K562 (cell line): ENCODE measurements at regions not wholly inside any gene's neighbourhood (a gene's known extent, or its start where the extent isn't known, plus 50 kb on each side); places are given as distances from the start of the nearest gene placed in this dataset.

Experiments
- BMI1 ChIP-seq: fragments of 150-350 bp; IDR thresholded peaks from 2 replicates; pipeline ENCODE4 v1.6.1; 2014; ENCODE audit warnings: low read length
- CTBP1 ChIP-seq: fragments of 450-650 bp; IDR thresholded peaks from 2 replicates; pipeline ENCODE4 v1.6.1; 2016; ENCODE audit warnings: borderline replicate concordance
- GABPA ChIP-seq: fragments of 200-800 bp; sonication (Bioruptor generic); conservative IDR thresholded peaks from 2 replicates; pipeline ENCODE4 v1.6.1; 2016; ENCODE audit warnings: low read depth, missing genetic modification characterization, missing compliant biosample characterization
- KLF1 ChIP-seq: fragments of 450-650 bp; IDR thresholded peaks from 2 replicates; pipeline ENCODE4 v1.6.1; 2016; ENCODE audit warnings: missing genetic modification characterization, missing compliant biosample characterization
- NR4A1 ChIP-seq, 2 experiments: fragments of 250-450 bp in 1 of 2; fragments of 450-650 bp in 1 of 2; sonication (Bioruptor Pico) in 1 of 2; IDR thresholded peaks; 2 replicates each; pipeline versions ENCODE4 v1.4.0 to v1.6.1; 2016 to 2020; ENCODE audit warnings: mild to moderate bottlenecking in 2 of 2, missing compliant biosample characterization in 1 of 2, missing genetic modification characterization in 1 of 2, moderate library complexity in 1 of 2
- NRF1 ChIP-seq, 2 experiments: fragments of 450-650 bp; IDR thresholded peaks in 1 of 2; conservative IDR thresholded peaks in 1 of 2; 2 replicates each; pipeline ENCODE4 v1.6.1; 2014; ENCODE audit warnings: mild to moderate bottlenecking in 2 of 2
- PML ChIP-seq: IDR thresholded peaks from 2 replicates; pipeline ENCODE4 v1.6.1; 2012; ENCODE audit warnings: low read length, inconsistent platforms
- POLR2A ChIP-seq: fragments of 450-650 bp; conservative IDR thresholded peaks from 2 replicates; pipeline ENCODE4 v1.6.1; 2016
- SP1 ChIP-seq: sonication (generic); formaldehyde crosslinking; IDR thresholded peaks from 2 replicates; pipeline ENCODE4 v1.8.1; 2022; ENCODE audit warnings: mild to moderate bottlenecking, missing genetic modification reagents
- ZKSCAN1 ChIP-seq: fragments of 150-350 bp; IDR thresholded peaks from 2 replicates; pipeline ENCODE4 v1.6.1; 2016; ENCODE audit warnings: low read depth, low read length
- ZKSCAN8 ChIP-seq: fragments of 200-800 bp; sonication (Bioruptor generic); IDR thresholded peaks from 2 replicates; pipeline ENCODE4 v1.6.1; 2016; ENCODE audit warnings: missing genetic modification characterization, missing compliant biosample characterization
- ZNF507 ChIP-seq: conservative IDR thresholded peaks from 2 replicates; pipeline ENCODE4 v1.6.1; 2017; ENCODE audit warnings: missing genetic modification characterization, missing compliant biosample characterization
- TF ChIP-seq, protein P1 (sequence below): conservative IDR thresholded peaks from 2 replicates; pipeline ENCODE4 v1.6.1; 2011; ENCODE audit warnings: low read depth, mild to moderate bottlenecking, low read length; ENCODE audit not compliant: control insufficient read depth
- TF ChIP-seq, protein P2 (sequence below): fragments of 250-450 bp; sonication (Bioruptor Pico); IDR thresholded peaks from 2 replicates; pipeline ENCODE4 v1.5.1; 2021; ENCODE audit warnings: mild to moderate bottlenecking
- TF ChIP-seq, protein P3 (sequence below): sonication (generic); formaldehyde crosslinking; IDR thresholded peaks from 2 replicates; pipeline ENCODE4 v1.8.1; 2022; ENCODE audit warnings: missing genetic modification reagents
- TF ChIP-seq, protein P4 (sequence below), 2 experiments: fragments of 450-650 bp; formaldehyde crosslinking in 1 of 2; IDR thresholded peaks; 2 replicates each; pipeline versions ENCODE4 v1.4.0 to v1.6.1; 2014 to 2020; ENCODE audit warnings: mild to moderate bottlenecking in 2 of 2, borderline replicate concordance in 1 of 2, low read depth in 1 of 2

DNA sequence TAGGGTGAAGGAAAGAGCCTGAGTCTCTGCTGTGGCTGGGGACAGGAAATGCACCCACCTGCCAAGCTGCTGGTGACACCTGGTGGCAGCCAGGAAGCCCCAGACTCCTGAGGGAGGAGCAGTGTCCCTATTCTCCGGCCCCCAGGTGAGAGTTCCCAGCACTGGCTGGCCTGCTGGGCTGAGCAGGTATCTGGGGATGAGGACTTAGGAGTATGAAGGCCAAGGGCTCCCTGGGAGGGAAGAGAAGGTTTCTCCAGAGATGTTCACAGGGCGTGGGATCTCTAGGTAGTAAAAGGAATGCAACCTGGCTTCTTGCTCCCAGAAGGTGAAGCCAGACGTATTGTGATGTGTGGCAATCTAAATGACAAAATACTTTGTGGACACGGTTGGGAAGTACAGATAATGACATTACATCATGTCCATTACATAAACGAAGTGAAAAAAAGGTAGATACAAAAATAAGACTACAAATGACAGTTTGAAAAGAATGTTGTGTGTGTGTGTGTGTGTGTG, 75.8 kb upstream of the SLC1A4 start (continued):
- TF ChIP-seq, protein P1, sequence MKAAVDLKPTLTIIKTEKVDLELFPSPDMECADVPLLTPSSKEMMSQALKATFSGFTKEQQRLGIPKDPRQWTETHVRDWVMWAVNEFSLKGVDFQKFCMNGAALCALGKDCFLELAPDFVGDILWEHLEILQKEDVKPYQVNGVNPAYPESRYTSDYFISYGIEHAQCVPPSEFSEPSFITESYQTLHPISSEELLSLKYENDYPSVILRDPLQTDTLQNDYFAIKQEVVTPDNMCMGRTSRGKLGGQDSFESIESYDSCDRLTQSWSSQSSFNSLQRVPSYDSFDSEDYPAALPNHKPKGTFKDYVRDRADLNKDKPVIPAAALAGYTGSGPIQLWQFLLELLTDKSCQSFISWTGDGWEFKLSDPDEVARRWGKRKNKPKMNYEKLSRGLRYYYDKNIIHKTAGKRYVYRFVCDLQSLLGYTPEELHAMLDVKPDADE: no peak
- TF ChIP-seq GABPA (tag) (no peak), SP1 (CRISPR knock-in tag) (no peak), POLR2A (no peak), BMI1 (no peak), ZKSCAN8 (no peak), PML (no peak), ZNF507 (no peak), KLF1 (tag) (no peak), NR4A1 (CRISPR knock-in tag; IDR thresholded peaks at IDR 0.05) (no peak), NR4A1 (tag; IDR thresholded peaks at IDR 0.05) (no peak), ZKSCAN1 (no peak), CTBP1 (peak; percentile 16; the same call in 1 of the 2 replicates), NRF1 (conservative IDR thresholded peaks at IDR 0.05 in 1 of 2, IDR thresholded peaks at IDR 0.05 in 1 of 2) (no peak)
- TF ChIP-seq, protein P2, sequence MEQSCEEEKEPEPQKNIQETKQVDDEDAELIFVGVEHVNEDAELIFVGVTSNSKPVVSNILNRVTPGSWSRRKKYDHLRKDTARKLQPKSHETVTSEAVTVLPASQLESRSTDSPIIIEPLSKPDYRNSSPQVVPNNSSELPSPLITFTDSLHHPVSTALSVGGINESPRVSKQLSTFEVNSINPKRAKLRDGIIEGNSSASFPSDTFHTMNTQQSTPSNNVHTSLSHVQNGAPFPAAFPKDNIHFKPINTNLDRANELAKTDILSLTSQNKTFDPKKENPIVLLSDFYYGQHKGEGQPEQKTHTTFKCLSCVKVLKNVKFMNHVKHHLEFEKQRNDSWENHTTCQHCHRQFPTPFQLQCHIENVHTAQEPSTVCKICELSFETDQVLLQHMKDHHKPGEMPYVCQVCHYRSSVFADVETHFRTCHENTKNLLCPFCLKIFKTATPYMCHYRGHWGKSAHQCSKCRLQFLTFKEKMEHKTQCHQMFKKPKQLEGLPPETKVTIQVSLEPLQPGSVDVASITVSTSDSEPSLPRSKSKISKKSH: no peak
- TF ChIP-seq, protein P3, sequence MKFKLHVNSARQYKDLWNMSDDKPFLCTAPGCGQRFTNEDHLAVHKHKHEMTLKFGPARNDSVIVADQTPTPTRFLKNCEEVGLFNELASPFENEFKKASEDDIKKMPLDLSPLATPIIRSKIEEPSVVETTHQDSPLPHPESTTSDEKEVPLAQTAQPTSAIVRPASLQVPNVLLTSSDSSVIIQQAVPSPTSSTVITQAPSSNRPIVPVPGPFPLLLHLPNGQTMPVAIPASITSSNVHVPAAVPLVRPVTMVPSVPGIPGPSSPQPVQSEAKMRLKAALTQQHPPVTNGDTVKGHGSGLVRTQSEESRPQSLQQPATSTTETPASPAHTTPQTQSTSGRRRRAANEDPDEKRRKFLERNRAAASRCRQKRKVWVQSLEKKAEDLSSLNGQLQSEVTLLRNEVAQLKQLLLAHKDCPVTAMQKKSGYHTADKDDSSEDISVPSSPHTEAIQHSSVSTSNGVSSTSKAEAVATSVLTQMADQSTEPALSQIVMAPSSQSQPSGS (CRISPR knock-in tag): no peak
- TF ChIP-seq, protein P4, sequence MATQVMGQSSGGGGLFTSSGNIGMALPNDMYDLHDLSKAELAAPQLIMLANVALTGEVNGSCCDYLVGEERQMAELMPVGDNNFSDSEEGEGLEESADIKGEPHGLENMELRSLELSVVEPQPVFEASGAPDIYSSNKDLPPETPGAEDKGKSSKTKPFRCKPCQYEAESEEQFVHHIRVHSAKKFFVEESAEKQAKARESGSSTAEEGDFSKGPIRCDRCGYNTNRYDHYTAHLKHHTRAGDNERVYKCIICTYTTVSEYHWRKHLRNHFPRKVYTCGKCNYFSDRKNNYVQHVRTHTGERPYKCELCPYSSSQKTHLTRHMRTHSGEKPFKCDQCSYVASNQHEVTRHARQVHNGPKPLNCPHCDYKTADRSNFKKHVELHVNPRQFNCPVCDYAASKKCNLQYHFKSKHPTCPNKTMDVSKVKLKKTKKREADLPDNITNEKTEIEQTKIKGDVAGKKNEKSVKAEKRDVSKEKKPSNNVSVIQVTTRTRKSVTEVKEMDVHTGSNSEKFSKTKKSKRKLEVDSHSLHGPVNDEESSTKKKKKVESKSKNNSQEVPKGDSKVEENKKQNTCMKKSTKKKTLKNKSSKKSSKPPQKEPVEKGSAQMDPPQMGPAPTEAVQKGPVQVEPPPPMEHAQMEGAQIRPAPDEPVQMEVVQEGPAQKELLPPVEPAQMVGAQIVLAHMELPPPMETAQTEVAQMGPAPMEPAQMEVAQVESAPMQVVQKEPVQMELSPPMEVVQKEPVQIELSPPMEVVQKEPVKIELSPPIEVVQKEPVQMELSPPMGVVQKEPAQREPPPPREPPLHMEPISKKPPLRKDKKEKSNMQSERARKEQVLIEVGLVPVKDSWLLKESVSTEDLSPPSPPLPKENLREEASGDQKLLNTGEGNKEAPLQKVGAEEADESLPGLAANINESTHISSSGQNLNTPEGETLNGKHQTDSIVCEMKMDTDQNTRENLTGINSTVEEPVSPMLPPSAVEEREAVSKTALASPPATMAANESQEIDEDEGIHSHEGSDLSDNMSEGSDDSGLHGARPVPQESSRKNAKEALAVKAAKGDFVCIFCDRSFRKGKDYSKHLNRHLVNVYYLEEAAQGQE (IDR thresholded peaks at IDR 0.05; ENCODE audit: borderline replicate concordance): peak; percentile 31; the same call in 1 of the 2 replicates
- TF ChIP-seq, protein P4 (CRISPR knock-in tag; IDR thresholded peaks at IDR 0.05; ENCODE audit: low read depth): no peak
